H1 (cell line): ENCODE measurements at regions not wholly inside any gene's neighbourhood (a gene's known extent, or its start where the extent isn't known, plus 50 kb on each side); places are given as distances from the start of the nearest gene placed in this dataset.

Source experiments
- GTF2F1 ChIP-seq: IDR thresholded peaks from 2 replicates; pipeline ENCODE4 v1.6.1; 2012; ENCODE audit warnings: low read depth, low read length, improper control_type of control experiment, borderline replicate concordance
- JUND ChIP-seq: IDR thresholded peaks from 2 replicates; pipeline ENCODE4 v1.6.1; 2011; ENCODE audit warnings: mild to moderate bottlenecking, improper control_type of control experiment, low read length
- KDM1A ChIP-seq: fragments of 200-600, 300-600 bp; sonication (generic); IDR thresholded peaks from 2 replicates; pipeline ENCODE4 v1.7.1; 2016; ENCODE audit warnings: mild to moderate bottlenecking, low read length, borderline replicate concordance
- NANOG ChIP-seq: IDR thresholded peaks from 2 replicates; pipeline ENCODE4 v1.6.1; 2011; ENCODE audit warnings: low read length, low read depth, mild to moderate bottlenecking, inconsistent platforms; ENCODE audit not compliant: insufficient read depth, poor library complexity, severe bottlenecking
- POLR2A ChIP-seq, 2 experiments: IDR thresholded peaks; 1 replicate in 1 of 2; 2 replicates in 1 of 2; pipeline ENCODE4 v1.6.1; 2011; ENCODE audit warnings: low read depth in 2 of 2, low read length in 2 of 2, mild to moderate bottlenecking in 2 of 2; ENCODE audit errors: control extremely low read depth in 1 of 2
- POLR2AphosphoS5 ChIP-seq: IDR thresholded peaks from 2 replicates; pipeline ENCODE4 v1.6.1; 2011; ENCODE audit warnings: low read depth, low read length
- SUZ12 ChIP-seq: fragments of 200-600 bp; sonication (generic); IDR thresholded peaks from 2 replicates; pipeline ENCODE4 v1.6.1; 2012; ENCODE audit warnings: mild to moderate bottlenecking, inconsistent platforms, low read length, moderate library complexity, mixed read lengths
- TF ChIP-seq, protein P1 (sequence below), 3 experiments: IDR thresholded peaks; 1 replicate in 2 of 3; 2 replicates in 1 of 3; pipeline versions ENCODE4 v1.5.1 to v1.6.1; 2011; ENCODE audit warnings: low read length in 3 of 3, mild to moderate bottlenecking in 3 of 3, inconsistent platforms in 2 of 3, low read depth in 1 of 3, moderate library complexity in 1 of 3; ENCODE audit not compliant: insufficient read depth in 1 of 3; ENCODE audit errors: control extremely low read depth in 1 of 3

DNA sequence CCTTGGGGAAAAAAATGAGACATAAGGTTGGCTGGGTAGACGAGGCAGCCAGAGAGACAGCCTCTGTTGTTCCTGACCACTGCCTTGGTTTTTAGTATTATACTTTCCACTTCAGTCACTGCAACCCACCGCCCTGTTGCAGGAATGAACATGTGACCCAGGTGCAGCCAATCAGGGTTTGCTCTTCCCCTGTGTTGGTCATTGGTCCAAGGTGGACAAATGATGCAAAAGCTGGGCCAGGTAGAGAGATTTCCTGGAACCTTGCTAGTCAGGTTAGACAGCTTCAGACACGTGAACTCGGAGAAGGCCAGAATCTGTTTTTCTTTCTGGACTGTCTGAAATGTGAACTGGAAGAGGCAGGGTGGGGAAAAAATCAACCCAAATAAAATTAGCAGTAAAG is 452.4 kb upstream of the RBFOX1 start:
- TF ChIP-seq, protein P1, sequence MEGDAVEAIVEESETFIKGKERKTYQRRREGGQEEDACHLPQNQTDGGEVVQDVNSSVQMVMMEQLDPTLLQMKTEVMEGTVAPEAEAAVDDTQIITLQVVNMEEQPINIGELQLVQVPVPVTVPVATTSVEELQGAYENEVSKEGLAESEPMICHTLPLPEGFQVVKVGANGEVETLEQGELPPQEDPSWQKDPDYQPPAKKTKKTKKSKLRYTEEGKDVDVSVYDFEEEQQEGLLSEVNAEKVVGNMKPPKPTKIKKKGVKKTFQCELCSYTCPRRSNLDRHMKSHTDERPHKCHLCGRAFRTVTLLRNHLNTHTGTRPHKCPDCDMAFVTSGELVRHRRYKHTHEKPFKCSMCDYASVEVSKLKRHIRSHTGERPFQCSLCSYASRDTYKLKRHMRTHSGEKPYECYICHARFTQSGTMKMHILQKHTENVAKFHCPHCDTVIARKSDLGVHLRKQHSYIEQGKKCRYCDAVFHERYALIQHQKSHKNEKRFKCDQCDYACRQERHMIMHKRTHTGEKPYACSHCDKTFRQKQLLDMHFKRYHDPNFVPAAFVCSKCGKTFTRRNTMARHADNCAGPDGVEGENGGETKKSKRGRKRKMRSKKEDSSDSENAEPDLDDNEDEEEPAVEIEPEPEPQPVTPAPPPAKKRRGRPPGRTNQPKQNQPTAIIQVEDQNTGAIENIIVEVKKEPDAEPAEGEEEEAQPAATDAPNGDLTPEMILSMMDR (IDR thresholded peaks at IDR 0.05; ENCODE audit: control extremely low read depth in 1 of 3, insufficient read depth in 1 of 3, low read depth in 1 of 3, low read length in 3 of 3): no peak
- no peak for TF ChIP-seq KDM1A
- TF ChIP-seq JUND: no peak
- TF ChIP-seq NANOG: no peak
- no peak for TF ChIP-seq SUZ12
- no peak for TF ChIP-seq POLR2A (IDR thresholded peaks at IDR 0.05; ENCODE audit: control extremely low read depth in 1 of 2, low read depth in 2 of 2, low read length in 2 of 2)
- TF ChIP-seq POLR2AphosphoS5: no peak
- no peak for TF ChIP-seq GTF2F1
